HepG2 (cell line): ENCODE measurements at regions not wholly inside any gene's neighbourhood (a gene's known extent, or its start where the extent isn't known, plus 50 kb on each side); places are given as distances from the start of the nearest gene placed in this dataset.

Source experiments
- ATAC-seq: fragments of 200-7000 bp; cut with Tn5 transposase; 3 replicates; pipeline ENCODE4 v1.9.1; 2020; ENCODE audit warnings: mild to moderate bottlenecking, moderate library complexity
- BruUV-seq: library from RNA; stranded (reverse); fragments of 400-500 nt; replicated peaks from 2 replicates; lab custom pipeline; 2021; lab: Mats Ljungman, UMichigan
- CTCF ChIA-PET: fragments of 300-600 bp; formaldehyde crosslinking; extraction: SDS; loops from one replicate; lab custom pipeline; 2021; ENCODE audit warnings: low total read pairs, inconsistent platforms, low intra/inter-chr PET ratio; lab: Yijun Ruan, JAX
- POLR2A ChIA-PET: fragments of 350-600 bp; sonication (Branson Sonifier 250); formaldehyde crosslinking; loops from one replicate; lab custom pipeline; 2020; ENCODE audit warnings: antibody characterized with exemption, inconsistent platforms; lab: Yijun Ruan, JAX
- DNase-seq: peaks from one replicate; pipeline ENCODE4 v3.0.0-alpha.2; 2015; ENCODE audit warnings: low spot score
- FAIRE-seq: peaks from 3 replicates; lab custom pipeline; 2011; peaks lifted over from hg19 to GRCh38; lab: Jason Lieb, UNC
- H2AFZ ChIP-seq: one replicate; pipeline ENCODE4 v1.6.1; 2011; ENCODE audit warnings: low read length, inconsistent platforms
- H3K27ac ChIP-seq: fragments of 300-600 bp; 3 replicates; pipeline ENCODE4 v1.8.0; 2011; ENCODE audit warnings: mixed run types, mild to moderate bottlenecking, mixed read lengths, low read length, inconsistent platforms; ENCODE audit not compliant: insufficient read depth; ENCODE audit errors: extremely low read length
- H3K27me3 ChIP-seq, 2 experiments: fragments of 200-600 bp in 1 of 2; 2 replicates in 1 of 2; 3 replicates in 1 of 2; pipeline versions ENCODE4 v1.6.0 to v1.8.0; 2011; ENCODE audit warnings: low read length in 2 of 2, mild to moderate bottlenecking in 2 of 2, moderate library complexity in 2 of 2, inconsistent platforms in 1 of 2; ENCODE audit not compliant: insufficient read depth in 2 of 2, control insufficient read depth in 1 of 2
- H3K36me3 ChIP-seq, 2 experiments: fragments of 200-600 bp in 1 of 2; replicated peaks in 1 of 2; 2 replicates in 1 of 2; 3 replicates in 1 of 2; pipeline versions ENCODE4 v1.5.1 to v1.8.0; 2011; ENCODE audit warnings: low read length in 2 of 2, inconsistent platforms in 1 of 2; ENCODE audit not compliant: insufficient read depth in 2 of 2, control insufficient read depth in 1 of 2
- H3K4me1 ChIP-seq: 2 replicates; pipeline ENCODE4 v1.5.1; 2012; ENCODE audit warnings: low read length, inconsistent platforms; ENCODE audit not compliant: insufficient read depth
- H3K4me2 ChIP-seq: 2 replicates; pipeline ENCODE4 v1.6.0; 2011; ENCODE audit warnings: low read depth, low read length, inconsistent platforms
- H3K4me3 ChIP-seq, 3 experiments: fragments of 200-600 bp in 1 of 3; sonication (generic), shearing (Covaris generic) in 1 of 3; replicated peaks in 1 of 3; 2 replicates each; pipeline ENCODE4 v1.5.1; 2011 to 2016; ENCODE audit warnings: low read length in 3 of 3, inconsistent platforms in 2 of 3, low read depth in 2 of 3, mild to moderate bottlenecking in 2 of 3, control low read depth in 1 of 3, mixed read lengths in 1 of 3; ENCODE audit not compliant: insufficient read depth in 1 of 3
- H3K79me2 ChIP-seq: one replicate; pipeline ENCODE4 v1.6.1; 2011; ENCODE audit warnings: low read length, inconsistent platforms; ENCODE audit not compliant: insufficient read depth
- H3K9ac ChIP-seq: 2 replicates; pipeline ENCODE4 v1.6.0; 2011; ENCODE audit warnings: mild to moderate bottlenecking, low read depth, low read length, inconsistent platforms; ENCODE audit not compliant: insufficient read depth
- H3K9me3 ChIP-seq: 2 replicates; pipeline ENCODE4 v1.5.1; 2012; ENCODE audit warnings: mild to moderate bottlenecking, low read length
- H4K20me1 ChIP-seq: 2 replicates; pipeline ENCODE4 v1.6.0; 2011; ENCODE audit warnings: inconsistent platforms, mild to moderate bottlenecking, low read length, moderate library complexity; ENCODE audit not compliant: insufficient read depth
- CENPT ChIP-seq: sonication (generic); formaldehyde crosslinking; IDR thresholded peaks from 2 replicates; pipeline ENCODE4 v1.8.0; 2022; ENCODE audit warnings: low read depth, mild to moderate bottlenecking, moderate library complexity, missing genetic modification reagents
- CENPX ChIP-seq: sonication (generic); formaldehyde crosslinking; IDR thresholded peaks from 2 replicates; pipeline ENCODE4 v1.9.0; 2021; ENCODE audit warnings: mild to moderate bottlenecking, missing genetic modification reagents, moderate library complexity
- DMAP1 ChIP-seq: IDR thresholded peaks from 2 replicates; pipeline ENCODE4 v1.6.1; 2016
- FLYWCH1 ChIP-seq: sonication (generic); formaldehyde crosslinking; IDR thresholded peaks from 2 replicates; pipeline ENCODE4 v1.8.1; 2023; ENCODE audit warnings: mild to moderate bottlenecking, missing genetic modification reagents
- HES4 ChIP-seq: sonication (generic); formaldehyde crosslinking; IDR thresholded peaks from 2 replicates; pipeline ENCODE4 v1.9.0; 2021; ENCODE audit warnings: mild to moderate bottlenecking, missing genetic modification reagents, borderline replicate concordance
- HNF4G ChIP-seq, 2 experiments: sonication (generic) in 1 of 2; formaldehyde crosslinking in 1 of 2; IDR thresholded peaks; 2 replicates each; pipeline versions ENCODE4 v1.4.0 to v1.6.1; 2011 to 2020; ENCODE audit warnings: borderline replicate concordance in 2 of 2, low read depth in 2 of 2, mild to moderate bottlenecking in 2 of 2, low read length in 1 of 2, missing genetic modification reagents in 1 of 2, moderate library complexity in 1 of 2
- LCORL ChIP-seq, 2 experiments: fragments of 450-650 bp in 1 of 2; sonication (generic) in 1 of 2; formaldehyde crosslinking in 1 of 2; IDR thresholded peaks; 2 replicates each; pipeline versions ENCODE4 v1.5.0 to v1.6.1; 2017 to 2020; ENCODE audit warnings: antibody characterized with exemption in 1 of 2, missing genetic modification reagents in 1 of 2
- NR2F6 ChIP-seq, 2 experiments: IDR thresholded peaks; 2 replicates each; pipeline ENCODE4 v1.6.1; 2016; ENCODE audit warnings: antibody characterized with exemption in 1 of 2, mild to moderate bottlenecking in 1 of 2
- PLRG1 ChIP-seq: fragments of 450-650 bp; conservative IDR thresholded peaks from 2 replicates; pipeline ENCODE4 v1.6.1; 2016
- ZNF143 ChIP-seq: sonication (generic); formaldehyde crosslinking; IDR thresholded peaks from 2 replicates; pipeline ENCODE4 v1.4.0; 2020; ENCODE audit warnings: missing genetic modification reagents
- WGBS: methylation state at CpG from one replicate; pipeline ENCODE4 v1.1.6; 2017; ENCODE audit warnings: low lambda C conversion rate; 5-methylcytosine and 5-hydroxymethylcytosine counted together
- in situ Hi-C: cut with HindIII; loops from 2 replicates; pipeline ENCODE4 v1.10.0; 2017; ENCODE audit warnings: low pct_unique_long_range_greater_than_20kb; ENCODE audit not compliant: extremely low pct_ligation_motif_present
- intact Hi-C: fragments of 100-400 bp; cut with micrococcal nuclease; formaldehyde crosslinking; loops from one replicate; pipeline ENCODE4 v1.10.0; 2022; ENCODE audit not compliant: unreplicated experiment
- TF ChIP-seq, protein P1 (sequence below): sonication (generic); formaldehyde crosslinking; conservative IDR thresholded peaks from 2 replicates; pipeline ENCODE4 v1.4.0; 2020; ENCODE audit warnings: missing genetic modification reagents

DNA sequence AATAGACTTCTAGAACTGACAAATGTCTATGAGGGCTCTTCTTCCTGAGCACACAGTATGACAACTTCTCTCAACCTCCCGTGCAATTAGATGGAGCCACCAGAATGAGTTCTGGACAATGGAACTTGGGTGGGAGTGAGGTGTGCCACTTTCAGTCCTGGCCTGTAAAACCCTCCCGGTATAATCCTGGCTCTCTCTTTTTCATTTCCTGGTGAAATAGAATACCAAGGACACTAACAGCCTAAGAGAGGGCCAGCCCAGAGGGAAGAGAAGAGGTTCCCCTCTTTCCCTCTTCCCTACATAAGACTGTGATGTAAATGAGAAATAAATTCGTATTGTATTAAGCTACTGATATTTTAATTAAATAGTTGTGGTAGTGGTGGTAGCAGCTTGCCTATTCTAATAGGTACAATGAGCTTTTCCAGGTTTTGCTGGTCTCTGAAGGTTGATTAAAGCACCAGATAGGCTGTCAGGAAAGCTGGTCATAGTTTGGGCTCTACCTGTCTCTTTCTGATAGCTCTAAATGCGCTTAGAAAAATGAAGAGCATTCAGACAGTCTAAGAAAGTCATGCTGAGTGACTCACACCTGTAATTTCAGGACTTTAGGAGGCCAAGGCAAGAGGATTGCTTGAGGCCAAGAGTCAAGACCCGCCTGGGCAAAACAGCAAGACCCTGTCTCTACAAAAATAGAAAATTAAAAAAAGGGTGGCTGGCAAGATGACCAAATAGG lies 108.6 kb upstream of the ZNF644 start (continued):
- TF ChIP-seq, protein P1, sequence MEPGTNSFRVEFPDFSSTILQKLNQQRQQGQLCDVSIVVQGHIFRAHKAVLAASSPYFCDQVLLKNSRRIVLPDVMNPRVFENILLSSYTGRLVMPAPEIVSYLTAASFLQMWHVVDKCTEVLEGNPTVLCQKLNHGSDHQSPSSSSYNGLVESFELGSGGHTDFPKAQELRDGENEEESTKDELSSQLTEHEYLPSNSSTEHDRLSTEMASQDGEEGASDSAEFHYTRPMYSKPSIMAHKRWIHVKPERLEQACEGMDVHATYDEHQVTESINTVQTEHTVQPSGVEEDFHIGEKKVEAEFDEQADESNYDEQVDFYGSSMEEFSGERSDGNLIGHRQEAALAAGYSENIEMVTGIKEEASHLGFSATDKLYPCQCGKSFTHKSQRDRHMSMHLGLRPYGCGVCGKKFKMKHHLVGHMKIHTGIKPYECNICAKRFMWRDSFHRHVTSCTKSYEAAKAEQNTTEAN (CRISPR knock-in tag) = no peak
- TF ChIP-seq CENPX (CRISPR knock-in tag) = no peak
- TF ChIP-seq ZNF143 = no peak
- no peak for TF ChIP-seq CENPT (CRISPR knock-in tag)
- TF ChIP-seq FLYWCH1 (CRISPR knock-in tag) = no peak
- no peak for TF ChIP-seq LCORL (IDR thresholded peaks at IDR 0.05)
- no peak for TF ChIP-seq LCORL (CRISPR knock-in tag; IDR thresholded peaks at IDR 0.05)

DNA sequence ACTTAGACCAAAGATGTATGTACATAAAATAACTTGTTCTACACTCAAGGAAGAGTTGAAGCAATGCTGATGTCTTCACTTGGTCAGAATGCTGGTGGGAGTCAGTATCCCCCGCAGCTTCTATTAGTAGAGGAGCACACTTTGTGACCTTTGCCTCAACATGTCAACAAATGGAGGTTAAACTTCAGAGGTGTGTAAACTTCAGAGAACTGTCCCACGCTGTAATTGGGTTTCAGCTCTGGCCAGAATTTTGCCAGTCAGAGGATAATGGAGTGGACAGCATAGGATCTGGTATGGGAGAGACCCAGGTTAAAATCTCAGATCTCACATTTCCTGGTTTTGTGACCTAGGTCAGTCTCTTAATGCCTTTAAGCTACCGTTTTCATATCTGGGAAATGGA lies 107.6 kb upstream of the ZNF644 start:
- no TSS peak for BruUV-seq
- no peak for FAIRE-seq
- CTCF ChIA-PET = no interaction called here

More for the DNA sequence above, 107.6 kb upstream of the ZNF644 start:
- H3K27ac ChIP-seq = no peak overlapping the region
- no peak overlapping the region for H2AFZ ChIP-seq
- no peaks in the 10 kb centered on the region for H3K9me3 ChIP-seq
- in situ Hi-C loops (no loop called here), intact Hi-C loops (no loop called here)
- H3K27me3 ChIP-seq = no peaks in the 10 kb centered on the region; a peak in 1 of 5 replicates
- H3K9ac ChIP-seq = no peak overlapping the region
- H3K36me3 ChIP-seq = no peaks in the 10 kb centered on the region
- H4K20me1 ChIP-seq = no peaks in the 10 kb centered on the region
- TF ChIP-seq NR2F6 (IDR thresholded peaks at IDR 0.05) (no peak), NR2F6 (CRISPR knock-in tag; IDR thresholded peaks at IDR 0.05) (0 out of 2 replicates have a peak, but pooled peaks have one; percentile 17), PLRG1 (no peak), HNF4G (IDR thresholded peaks at IDR 0.05; ENCODE audit: borderline replicate concordance, low read depth, low read length) (peak; percentile 17; the same call in 1 of the 2 replicates), HNF4G (CRISPR knock-in tag; IDR thresholded peaks at IDR 0.05; ENCODE audit: borderline replicate concordance, low read depth) (no peak), DMAP1 (no peak), HES4 (CRISPR knock-in tag) (no peak)
- TF ChIP-seq, all 625 proteins: peak for 2
- no peak for DNase-seq
- Histone ChIP-seq H3K79me2 (no peaks in the 10 kb centered on the region), H3K4me1 (peaks cover 13% of the 10 kb centered on the region), H3K4me3 (no peak overlapping the region), H3K4me2 (peak overlapping the region; percentile 14; the same call in 1 of the 2 replicates)
- 2% methylated on average over 3 of the region's 3 CpGs for WGBS
- peak; percentile 58 for ATAC-seq
- POLR2A ChIA-PET = no interaction called here
